CD4-positive, alpha-beta T cell (primary cell): ENCODE measurements at regions not wholly inside any gene's neighbourhood (a gene's known extent, or its start where the extent isn't known, plus 50 kb on each side); places are given as distances from the start of the nearest gene placed in this dataset.

ENCODE experiments used
- ATAC-seq: fragments of 200-7000 bp; cut with Tn5 transposase; one replicate; pipeline ENCODE4 v1.10.0; 2022; ENCODE audit warnings: mild to moderate bottlenecking; ENCODE audit not compliant: poor library complexity
- CTCF ChIA-PET: fragments of 350-600 bp; sonication (Branson Sonifier 250); formaldehyde crosslinking; loops from one replicate; lab custom pipeline; 2021; ENCODE audit warnings: antibody characterized with exemption, inconsistent platforms; lab: Charles Lee
- POLR2A ChIA-PET: fragments of 350-600 bp; sonication (Branson Sonifier 250); formaldehyde crosslinking; loops from one replicate; lab custom pipeline; 2021; ENCODE audit warnings: antibody characterized with exemption, inconsistent platforms; lab: Charles Lee
- DNase-seq, 14 experiments: peaks; one replicate each; pipeline ENCODE4 v3.0.0-alpha.2; 2013 to 2020; ENCODE audit warnings: mixed read lengths in 2 of 14
- H3K27ac ChIP-seq, 2 donors: one replicate each; pipeline versions ENCODE4 v1.5.1 to v1.7.0; 2013; ENCODE audit warnings: low read length in 2 of 2, low read depth in 1 of 2, mild to moderate bottlenecking in 1 of 2
- H3K27me3 ChIP-seq, 2 experiments: 1 replicate in 1 of 2; 2 replicates in 1 of 2; pipeline versions ENCODE4 v1.6.1 to v1.7.0; 2013; ENCODE audit warnings: low read length in 2 of 2, control low read depth in 1 of 2, mild to moderate bottlenecking in 1 of 2, moderate library complexity in 1 of 2; ENCODE audit not compliant: insufficient read depth in 2 of 2, control insufficient read depth in 1 of 2
- H3K36me3 ChIP-seq: one replicate; pipeline ENCODE4 v1.6.1; 2013; ENCODE audit warnings: low read length, control low read depth; ENCODE audit not compliant: insufficient read depth
- H3K4me1 ChIP-seq: one replicate; pipeline ENCODE4 v1.6.1; 2013; ENCODE audit warnings: low read length, control low read depth; ENCODE audit not compliant: insufficient read depth
- H3K4me3 ChIP-seq: one replicate; pipeline ENCODE4 v1.5.1; 2013; ENCODE audit warnings: mild to moderate bottlenecking, low read length, moderate library complexity
- H3K9me3 ChIP-seq, 2 experiments: 1 replicate in 1 of 2; 2 replicates in 1 of 2; pipeline versions ENCODE4 v1.6.1 to v1.7.0; 2013; ENCODE audit warnings: low read length in 2 of 2, mild to moderate bottlenecking in 2 of 2, control low read depth in 1 of 2, moderate library complexity in 1 of 2; ENCODE audit not compliant: control insufficient read depth in 1 of 2, insufficient read depth in 1 of 2
- H3K27ac Mint-ChIP-seq: one replicate; pipeline ENCODE4 v1.8.0; 2020; ENCODE audit warnings: mixed read lengths
- H3K27me3 Mint-ChIP-seq: one replicate; pipeline ENCODE4 v1.8.0; 2021; ENCODE audit warnings: mixed read lengths
- H3K36me3 Mint-ChIP-seq: one replicate; pipeline ENCODE4 v1.8.0; 2021; ENCODE audit warnings: low read depth, mixed read lengths
- H3K4me1 Mint-ChIP-seq: one replicate; pipeline ENCODE4 v1.8.0; 2021; ENCODE audit warnings: low read depth, mixed read lengths
- H3K4me3 Mint-ChIP-seq: one replicate; pipeline ENCODE4 v1.8.0; 2020; ENCODE audit warnings: mild to moderate bottlenecking, mixed read lengths
- H3K9me3 Mint-ChIP-seq: one replicate; pipeline ENCODE4 v1.8.0; 2020; ENCODE audit warnings: mixed read lengths
- CTCF ChIP-seq: fragments of 200-600 bp; IDR thresholded peaks from one replicate; pipeline ENCODE4 v1.8.0; 2022; ENCODE audit warnings: antibody characterized with exemption, mild to moderate bottlenecking
- intact Hi-C, 2 experiments: fragments of 100-400 bp; cut with DNase I in 1 of 2; cut with micrococcal nuclease in 1 of 2; formaldehyde crosslinking; loops; one replicate each; pipeline versions ENCODE4 v1.15.1 to v1.9.0; 2023 to 2025; cut with DNase I, micrococcal nuclease

- POLR2A ChIA-PET, result no interaction called here
- Mint-ChIP-seq H3K4me1 (no peaks in the 10 kb centered on the region), H3K9me3 (no peaks in the 10 kb centered on the region), H3K27me3 (peaks cover 30% of the 10 kb centered on the region), H3K4me3 (no peak overlapping the region), H3K36me3 (no peaks in the 10 kb centered on the region), H3K27ac (no peak overlapping the region)
- no peak overlapping the region for H3K4me3 ChIP-seq
- H3K36me3 ChIP-seq, result no peaks in the 10 kb centered on the region
- intact Hi-C loops, result no loop called here
- H3K27ac ChIP-seq, result no peak overlapping the region
- DNase-seq, result no peak
- H3K27me3 ChIP-seq, result peaks cover 3 to 9% of the 10 kb centered on the region in 2 experiments
- CTCF ChIA-PET, result no interaction called here
- H3K9me3 ChIP-seq, result no peaks in the 10 kb centered on the region
- no peak for ATAC-seq
- no peaks in the 10 kb centered on the region for H3K4me1 ChIP-seq
- no peak for TF ChIP-seq CTCF
Observed at GRCh38 chr17:5642752-5643151, 58.4 kb upstream of the NLRP1 start.

- no peaks in the 10 kb centered on the region for H3K36me3 ChIP-seq
- intact Hi-C loops, result no loop called here
- H3K4me3 ChIP-seq, result no peak overlapping the region
- Mint-ChIP-seq H3K36me3 (no peaks in the 10 kb centered on the region), H3K4me3 (no peak overlapping the region), H3K9me3 (no peaks in the 10 kb centered on the region), H3K27me3 (peaks cover 20% of the 10 kb centered on the region), H3K27ac (no peak overlapping the region), H3K4me1 (no peaks in the 10 kb centered on the region)
- TF ChIP-seq CTCF, result no peak
- no peak for DNase-seq
- no peaks in the 10 kb centered on the region for H3K9me3 ChIP-seq
- H3K27ac ChIP-seq, result no peak overlapping the region
- H3K4me1 ChIP-seq, result no peaks in the 10 kb centered on the region
- ATAC-seq, result no peak
- POLR2A ChIA-PET, result no interaction called here
- CTCF ChIA-PET, result no interaction called here
- peaks cover 3 to 9% of the 10 kb centered on the region in 2 experiments for H3K27me3 ChIP-seq
Observed at GRCh38 chr17:5644065-5644464, 59.8 kb upstream of the NLRP1 start.

GRCh38 chr17:5651348-5651747 lies 67.0 kb upstream of the NLRP1 start:
- Mint-ChIP-seq H3K36me3 (no peaks in the 10 kb centered on the region), H3K4me3 (no peak overlapping the region), H3K4me1 (no peaks in the 10 kb centered on the region), H3K27me3 (peaks cover 58% of the 10 kb centered on the region), H3K9me3 (peaks cover 13% of the 10 kb centered on the region), H3K27ac (no peak overlapping the region)
- ATAC-seq (no peak), DNase-seq (no peak)
- CTCF ChIA-PET, result no interaction called here
- Histone ChIP-seq H3K9me3 (peaks cover 7 to 14% of the 10 kb centered on the region in 2 experiments), H3K27ac (no peak overlapping the region), H3K36me3 (no peaks in the 10 kb centered on the region), H3K4me1 (no peaks in the 10 kb centered on the region), H3K4me3 (no peak overlapping the region), H3K27me3 (peaks cover 6 to 12% of the 10 kb centered on the region in 2 experiments)
- no peak for TF ChIP-seq CTCF
- POLR2A ChIA-PET, result no interaction called here
- intact Hi-C loops, result no loop called here
